Osteoblast (primary cell): ENCODE measurements at regions not wholly inside any gene's neighbourhood (a gene's known extent, or its start where the extent isn't known, plus 50 kb on each side); places are given as distances from the start of the nearest gene placed in this dataset.

ENCODE experiments used
- DNase-seq: peaks from one replicate; pipeline ENCODE4 v3.0.0; 2011; ENCODE audit warnings: low spot score, mixed read lengths; ENCODE audit not compliant: insufficient read length; ENCODE audit errors: missing footprints
- H2AFZ ChIP-seq: 2 replicates; pipeline ENCODE4 v1.6.0; 2011; ENCODE audit warnings: mild to moderate bottlenecking, low read length
- H3K27ac ChIP-seq: 2 replicates; pipeline ENCODE4 v1.5.1; 2011; ENCODE audit warnings: mild to moderate bottlenecking, low read depth, low read length, moderate library complexity
- H3K27me3 ChIP-seq: 2 replicates; pipeline ENCODE4 v1.6.0; 2012; ENCODE audit warnings: mild to moderate bottlenecking, control low read depth, inconsistent platforms, low read length, moderate library complexity; ENCODE audit not compliant: insufficient read depth
- H3K36me3 ChIP-seq: 2 replicates; pipeline ENCODE4 v1.5.1; 2011; ENCODE audit warnings: mild to moderate bottlenecking, low read length, control low read depth, moderate library complexity; ENCODE audit not compliant: insufficient read depth
- H3K4me1 ChIP-seq: 2 replicates; pipeline ENCODE4 v1.5.1; 2011; ENCODE audit warnings: mild to moderate bottlenecking, low read length, control low read depth, moderate library complexity; ENCODE audit not compliant: insufficient read depth
- H3K4me2 ChIP-seq: 2 replicates; pipeline ENCODE4 v1.6.0; 2011; ENCODE audit warnings: mild to moderate bottlenecking, low read length; ENCODE audit not compliant: insufficient read depth
- H3K4me3 ChIP-seq: fragments of 200-600 bp; sonication (generic); 3 replicates; pipeline ENCODE4 v1.5.1; 2012; ENCODE audit warnings: mild to moderate bottlenecking, low read length, inconsistent platforms; ENCODE audit not compliant: insufficient read depth
- H3K79me2 ChIP-seq: 2 replicates; pipeline ENCODE4 v1.6.0; 2012; ENCODE audit warnings: mild to moderate bottlenecking, low read length, control low read depth, inconsistent platforms; ENCODE audit not compliant: insufficient read depth
- H3K9me3 ChIP-seq: 2 replicates; pipeline ENCODE4 v1.5.1; 2011; ENCODE audit warnings: low read depth, low read length, control low read depth
- H4K20me1 ChIP-seq: 2 replicates; pipeline ENCODE4 v1.6.0; 2012; ENCODE audit warnings: mild to moderate bottlenecking, low read length, control low read depth; ENCODE audit not compliant: insufficient read depth
- TF ChIP-seq, protein P1 (sequence below): IDR thresholded peaks from 2 replicates; pipeline ENCODE4 v1.5.1; 2011; ENCODE audit warnings: mild to moderate bottlenecking, low read depth, low read length, moderate library complexity; ENCODE audit errors: extremely low read depth

DNA sequence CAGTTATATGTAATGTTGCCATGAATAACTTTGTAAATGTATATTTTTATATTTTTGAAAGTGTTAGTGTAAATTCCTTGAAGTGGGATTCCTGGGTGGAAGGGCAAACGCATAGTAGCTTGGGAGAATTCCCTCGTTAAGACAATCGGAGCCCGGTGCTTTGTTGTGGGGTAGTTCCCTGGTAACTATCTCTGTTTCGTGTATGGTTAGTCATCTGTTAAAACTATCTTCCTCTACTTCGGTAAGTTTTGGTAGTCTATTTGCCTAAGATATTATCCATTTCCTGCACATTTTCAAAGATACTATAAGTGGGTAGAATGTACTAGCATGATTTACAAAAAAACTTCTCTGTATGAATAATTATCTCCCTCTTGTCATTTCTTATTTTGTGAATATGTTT lies 113.8 kb upstream of the NRXN1 start:
- no peak for DNase-seq
- H3K36me3 ChIP-seq: no peaks in the 10 kb centered on the region
- H3K27me3 ChIP-seq: no peaks in the 10 kb centered on the region
- no peak overlapping the region for H2AFZ ChIP-seq
- H3K27ac ChIP-seq: no peak overlapping the region
- no peaks in the 10 kb centered on the region for H3K79me2 ChIP-seq
- no peaks in the 10 kb centered on the region for H3K9me3 ChIP-seq
- no peak overlapping the region for H3K4me2 ChIP-seq
- TF ChIP-seq, protein P1, sequence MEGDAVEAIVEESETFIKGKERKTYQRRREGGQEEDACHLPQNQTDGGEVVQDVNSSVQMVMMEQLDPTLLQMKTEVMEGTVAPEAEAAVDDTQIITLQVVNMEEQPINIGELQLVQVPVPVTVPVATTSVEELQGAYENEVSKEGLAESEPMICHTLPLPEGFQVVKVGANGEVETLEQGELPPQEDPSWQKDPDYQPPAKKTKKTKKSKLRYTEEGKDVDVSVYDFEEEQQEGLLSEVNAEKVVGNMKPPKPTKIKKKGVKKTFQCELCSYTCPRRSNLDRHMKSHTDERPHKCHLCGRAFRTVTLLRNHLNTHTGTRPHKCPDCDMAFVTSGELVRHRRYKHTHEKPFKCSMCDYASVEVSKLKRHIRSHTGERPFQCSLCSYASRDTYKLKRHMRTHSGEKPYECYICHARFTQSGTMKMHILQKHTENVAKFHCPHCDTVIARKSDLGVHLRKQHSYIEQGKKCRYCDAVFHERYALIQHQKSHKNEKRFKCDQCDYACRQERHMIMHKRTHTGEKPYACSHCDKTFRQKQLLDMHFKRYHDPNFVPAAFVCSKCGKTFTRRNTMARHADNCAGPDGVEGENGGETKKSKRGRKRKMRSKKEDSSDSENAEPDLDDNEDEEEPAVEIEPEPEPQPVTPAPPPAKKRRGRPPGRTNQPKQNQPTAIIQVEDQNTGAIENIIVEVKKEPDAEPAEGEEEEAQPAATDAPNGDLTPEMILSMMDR: no peak
- no peaks in the 10 kb centered on the region for H3K4me1 ChIP-seq
- H4K20me1 ChIP-seq: no peaks in the 10 kb centered on the region
- H3K4me3 ChIP-seq: no peak overlapping the region

DNA sequence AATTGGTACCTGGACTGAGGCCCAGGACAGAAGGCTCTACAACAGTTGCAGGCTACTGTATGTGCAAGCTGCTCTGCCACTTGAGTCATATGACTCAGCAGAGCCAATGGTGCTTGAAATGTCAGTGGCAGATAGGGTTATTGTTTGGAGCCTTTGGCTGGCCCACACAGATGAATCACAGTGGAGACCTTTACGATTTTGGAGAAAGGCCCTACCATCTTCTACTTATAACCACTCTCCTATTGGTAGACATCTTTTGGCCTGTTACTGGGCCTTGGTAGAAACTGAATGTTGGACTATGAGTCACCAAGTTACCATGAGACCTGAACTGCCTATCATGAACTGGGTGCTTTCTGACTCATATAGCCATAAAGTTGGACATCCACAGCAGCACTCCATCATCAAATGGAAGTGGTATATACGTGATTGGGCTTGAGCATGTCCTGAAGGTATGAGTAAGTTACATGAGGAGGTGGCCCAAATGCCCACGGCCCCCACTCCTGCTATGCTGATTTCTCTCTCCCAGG lies 88.9 kb upstream of the NRXN1 start:
- H4K20me1 ChIP-seq: no peaks in the 10 kb centered on the region
- TF ChIP-seq, protein P1: no peak
- H3K9me3 ChIP-seq: no peaks in the 10 kb centered on the region
- H3K4me3 ChIP-seq: no peak overlapping the region
- no peak overlapping the region for H3K27ac ChIP-seq
- H3K4me2 ChIP-seq: no peak overlapping the region
- no peak overlapping the region for H2AFZ ChIP-seq
- H3K79me2 ChIP-seq: no peaks in the 10 kb centered on the region
- H3K4me1 ChIP-seq: no peaks in the 10 kb centered on the region
- no peak for DNase-seq
- H3K36me3 ChIP-seq: no peaks in the 10 kb centered on the region
- H3K27me3 ChIP-seq: no peaks in the 10 kb centered on the region

DNA sequence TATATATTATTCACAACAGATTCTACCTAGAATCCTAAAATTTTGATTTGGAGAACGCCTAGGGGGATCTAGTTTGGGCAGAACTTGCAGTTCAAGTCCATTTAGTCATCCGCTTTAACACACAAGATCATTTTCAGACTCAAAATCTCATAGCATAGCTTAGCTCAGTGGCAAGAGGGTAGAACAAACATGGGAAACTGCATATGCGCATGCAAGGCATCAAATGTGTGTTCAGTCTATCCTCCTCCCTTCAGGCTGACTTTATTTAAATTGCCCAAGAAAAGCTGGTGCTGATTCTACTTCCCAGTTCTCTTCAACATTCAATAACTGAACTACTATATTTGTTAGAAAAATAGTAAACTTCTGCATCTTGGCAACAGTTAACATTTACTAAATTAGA lies 79.6 kb upstream of the NRXN1 start:
- no peak overlapping the region for H3K4me3 ChIP-seq
- H3K4me1 ChIP-seq: no peaks in the 10 kb centered on the region
- no peak overlapping the region for H3K27ac ChIP-seq
- no peaks in the 10 kb centered on the region for H3K27me3 ChIP-seq
- TF ChIP-seq, protein P1: no peak
- H3K4me2 ChIP-seq: no peak overlapping the region
- no peak for DNase-seq
- H3K79me2 ChIP-seq: no peaks in the 10 kb centered on the region
- no peaks in the 10 kb centered on the region for H4K20me1 ChIP-seq
- H3K36me3 ChIP-seq: no peaks in the 10 kb centered on the region
- no peaks in the 10 kb centered on the region for H3K9me3 ChIP-seq
- H2AFZ ChIP-seq: no peak overlapping the region

DNA sequence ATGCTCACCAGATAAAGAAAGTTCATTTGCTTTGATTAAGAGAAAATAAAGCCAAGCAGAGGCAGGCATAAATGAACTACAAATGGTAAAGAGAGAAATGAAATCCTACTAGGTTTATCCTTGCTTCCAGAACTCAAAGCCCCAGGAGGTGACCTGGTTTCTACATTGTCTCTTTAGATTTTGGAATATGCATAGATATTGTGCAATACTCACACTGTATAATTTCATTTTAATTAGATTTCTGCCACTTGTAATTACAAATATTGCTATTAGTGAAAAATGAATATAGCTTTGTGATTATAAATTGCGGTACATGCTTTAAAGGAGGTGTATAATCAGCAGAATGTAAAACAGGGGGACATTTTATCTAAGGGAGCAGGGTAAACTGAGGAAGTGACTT lies 76.9 kb upstream of the NRXN1 start:
- H3K9me3 ChIP-seq: peaks cover 2% of the 10 kb centered on the region
- H3K79me2 ChIP-seq: no peaks in the 10 kb centered on the region
- H3K36me3 ChIP-seq: no peaks in the 10 kb centered on the region
- H4K20me1 ChIP-seq: no peaks in the 10 kb centered on the region
- H3K27ac ChIP-seq: no peak overlapping the region
- no peaks in the 10 kb centered on the region for H3K4me1 ChIP-seq
- H2AFZ ChIP-seq: no peak overlapping the region
- H3K27me3 ChIP-seq: no peaks in the 10 kb centered on the region
- TF ChIP-seq, protein P1: no peak
- H3K4me3 ChIP-seq: no peak overlapping the region
- DNase-seq: no peak
- no peak overlapping the region for H3K4me2 ChIP-seq
